ENCODE measurements at regions not wholly inside any gene's neighbourhood (a gene's known extent, or its start where the extent isn't known, plus 50 kb on each side); places are given as distances from the start of the nearest gene placed in this dataset.

DNA sequence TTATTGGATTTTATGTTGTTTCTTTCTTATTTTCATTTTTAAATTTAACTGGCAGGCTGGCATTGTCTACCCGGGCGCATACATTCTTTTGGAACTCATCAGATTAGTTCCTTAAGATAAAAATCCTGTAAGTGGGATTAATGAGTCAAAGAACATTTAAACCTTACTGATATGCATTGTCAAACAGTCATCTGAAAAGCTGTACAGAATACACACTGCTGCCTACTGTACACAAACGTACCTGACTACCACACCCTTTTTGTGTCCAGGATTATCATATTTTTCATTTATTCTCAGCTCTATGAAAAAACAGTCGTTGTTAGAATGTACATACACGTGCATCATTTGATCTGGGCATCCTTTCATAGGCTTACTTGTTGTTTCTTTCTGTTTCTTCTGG, 358.3 kb downstream of the EFNB2 start:
- TF ChIP-seq POLR2AphosphoS5 (IDR thresholded peaks at IDR 0.05; ENCODE audit: borderline replicate concordance, low read depth, low read length), result no peak
- TF ChIP-seq EZH2 (IDR thresholded peaks at IDR 0.05), result no peak

Data from SK-N-MC (cell line).